WTC11 (cell line): ENCODE measurements at regions not wholly inside any gene's neighbourhood (a gene's known extent, or its start where the extent isn't known, plus 50 kb on each side); places are given as distances from the start of the nearest gene placed in this dataset.

Experiments used
- ATAC-seq: fragments of 200-7000 bp; cut with Tn5 transposase; 2 replicates; pipeline ENCODE4 v1.10.0; 2021; ENCODE audit warnings: mild to moderate bottlenecking, moderate library complexity
- CTCF ChIA-PET: fragments of 300-600 bp; sonication (Branson Sonifier 250); formaldehyde crosslinking; loops from one replicate; lab custom pipeline; 2021; ENCODE audit warnings: antibody characterized with exemption; lab: Charles Lee
- POLR2A ChIA-PET: fragments of 350-600 bp; sonication (Branson Sonifier 250); formaldehyde crosslinking; loops from one replicate; lab custom pipeline; 2021; ENCODE audit warnings: antibody characterized with exemption; lab: Charles Lee
- DNase-seq: peaks from one replicate; pipeline ENCODE4 v3.0.0; 2021; ENCODE audit warnings: low spot score
- H3K27ac Mint-ChIP-seq: 2 replicates; pipeline ENCODE4 v1.8.0; 2021; ENCODE audit warnings: mixed read lengths
- H3K27me3 Mint-ChIP-seq: 2 replicates; pipeline ENCODE4 v1.8.0; 2021; ENCODE audit warnings: low read depth, mild to moderate bottlenecking, moderate library complexity, mixed read lengths
- H3K36me3 Mint-ChIP-seq: 2 replicates; pipeline ENCODE4 v1.8.0; 2021; ENCODE audit warnings: mixed read lengths
- H3K4me1 Mint-ChIP-seq: 2 replicates; pipeline ENCODE4 v1.8.0; 2022; ENCODE audit warnings: mixed read lengths
- H3K4me3 Mint-ChIP-seq: 2 replicates; pipeline ENCODE4 v1.8.0; 2021; ENCODE audit warnings: mild to moderate bottlenecking, moderate library complexity, mixed read lengths
- H3K9me3 Mint-ChIP-seq: 2 replicates; pipeline ENCODE4 v1.8.0; 2021; ENCODE audit warnings: mixed read lengths
- ATF2 ChIP-seq: sonication (generic); formaldehyde crosslinking; IDR thresholded peaks from 2 replicates; pipeline ENCODE4 v1.8.1; 2022; ENCODE audit warnings: low read depth, missing genetic modification reagents, borderline replicate concordance
- CREM ChIP-seq: sonication (generic); formaldehyde crosslinking; IDR thresholded peaks from 2 replicates; pipeline ENCODE4 v1.8.1; 2022; ENCODE audit warnings: mild to moderate bottlenecking, missing genetic modification reagents, moderate library complexity
- ETV6 ChIP-seq: sonication (generic); formaldehyde crosslinking; IDR thresholded peaks from 2 replicates; pipeline ENCODE4 v1.8.1; 2022; ENCODE audit warnings: mild to moderate bottlenecking, missing genetic modification reagents
- FOXJ3 ChIP-seq: sonication (generic); formaldehyde crosslinking; IDR thresholded peaks from 2 replicates; pipeline ENCODE4 v1.9.0; 2021; ENCODE audit warnings: missing genetic modification reagents, mild to moderate bottlenecking, borderline replicate concordance
- HMGA2 ChIP-seq: fragments of 250-450 bp; sonication (Bioruptor Pico); IDR thresholded peaks from 2 replicates; pipeline ENCODE4 v1.4.0; 2021; ENCODE audit warnings: mild to moderate bottlenecking, moderate library complexity
- KAT7 ChIP-seq: sonication (generic); formaldehyde crosslinking; IDR thresholded peaks from 2 replicates; pipeline ENCODE4 v1.8.1; 2023; ENCODE audit warnings: missing genetic modification reagents, mild to moderate bottlenecking, borderline replicate concordance
- NFATC4 ChIP-seq: fragments of 250-450 bp; sonication (Bioruptor Pico); IDR thresholded peaks from 2 replicates; pipeline ENCODE4 v1.9.0; 2021; ENCODE audit warnings: mild to moderate bottlenecking
- NFYB ChIP-seq: sonication (generic); formaldehyde crosslinking; conservative IDR thresholded peaks from 2 replicates; pipeline ENCODE4 v1.8.0; 2022; ENCODE audit warnings: low read depth, missing genetic modification reagents
- OVOL2 ChIP-seq: fragments of 250-450 bp; sonication (Bioruptor Pico); IDR thresholded peaks from 2 replicates; pipeline ENCODE4 v1.9.0; 2021; ENCODE audit warnings: mild to moderate bottlenecking, borderline replicate concordance
- SOX15 ChIP-seq: fragments of 250-450 bp; sonication (Bioruptor Pico); IDR thresholded peaks from 2 replicates; pipeline ENCODE4 v1.9.0; 2021; ENCODE audit warnings: mild to moderate bottlenecking
- TEAD4 ChIP-seq: sonication (generic); formaldehyde crosslinking; IDR thresholded peaks from 2 replicates; pipeline ENCODE4 v1.8.0; 2022; ENCODE audit warnings: mild to moderate bottlenecking, missing genetic modification reagents
- TP53 ChIP-seq: sonication (generic); formaldehyde crosslinking; IDR thresholded peaks from 2 replicates; pipeline ENCODE4 v1.8.1; 2023; ENCODE audit warnings: mild to moderate bottlenecking, missing genetic modification reagents
- ZBTB43 ChIP-seq: sonication (generic); formaldehyde crosslinking; IDR thresholded peaks from 2 replicates; pipeline ENCODE4 v1.8.1; 2023; ENCODE audit warnings: mild to moderate bottlenecking, missing genetic modification reagents
- ZNF121 ChIP-seq: sonication (generic); formaldehyde crosslinking; IDR thresholded peaks from 2 replicates; pipeline ENCODE4 v1.8.0; 2023; ENCODE audit warnings: missing genetic modification reagents
- ZNF219 ChIP-seq: sonication (generic); formaldehyde crosslinking; IDR thresholded peaks from 2 replicates; pipeline ENCODE4 v1.8.0; 2023; ENCODE audit warnings: missing genetic modification reagents, mild to moderate bottlenecking, borderline replicate concordance
- ZNF317 ChIP-seq: sonication (generic); formaldehyde crosslinking; IDR thresholded peaks from 2 replicates; pipeline ENCODE4 v1.8.1; 2023; ENCODE audit warnings: low read depth, mild to moderate bottlenecking, moderate library complexity, missing genetic modification reagents, borderline replicate concordance
- ZNF423 ChIP-seq: fragments of 250-450 bp; sonication (Bioruptor Pico); IDR thresholded peaks from 2 replicates; pipeline ENCODE4 v2.1.2; 2022; ENCODE audit warnings: mild to moderate bottlenecking, moderate library complexity
- TF ChIP-seq, protein P1 (sequence below): fragments of 200-600 bp; IDR thresholded peaks from 2 replicates; pipeline ENCODE4 v1.8.0; 2022; ENCODE audit warnings: antibody characterized with exemption
- TF ChIP-seq, protein P2 (sequence below): sonication (generic); formaldehyde crosslinking; IDR thresholded peaks from 2 replicates; pipeline ENCODE4 v1.8.1; 2023; ENCODE audit warnings: mild to moderate bottlenecking, missing genetic modification reagents
- TF ChIP-seq, protein P3 (sequence below): sonication (generic); formaldehyde crosslinking; IDR thresholded peaks from 2 replicates; pipeline ENCODE4 v1.8.1; 2023; ENCODE audit warnings: mild to moderate bottlenecking, missing genetic modification reagents, moderate library complexity
- TF ChIP-seq, protein P4 (sequence below): sonication (generic); formaldehyde crosslinking; IDR thresholded peaks from 2 replicates; pipeline ENCODE4 v1.8.1; 2022; ENCODE audit warnings: low read depth, mild to moderate bottlenecking, moderate library complexity, missing genetic modification reagents, borderline replicate concordance
- TF ChIP-seq, protein P5 (sequence below): sonication (generic); formaldehyde crosslinking; IDR thresholded peaks from 2 replicates; pipeline ENCODE4 v1.8.0; 2022; ENCODE audit warnings: mild to moderate bottlenecking, missing genetic modification reagents
- TF ChIP-seq, protein P6 (sequence below): sonication (generic); formaldehyde crosslinking; conservative IDR thresholded peaks from 2 replicates; pipeline ENCODE4 v1.8.1; 2022; ENCODE audit warnings: mild to moderate bottlenecking, missing genetic modification reagents
- TF ChIP-seq, protein P7 (sequence below): fragments of 250-450 bp; sonication (Bioruptor Pico); IDR thresholded peaks from 2 replicates; pipeline ENCODE4 v1.9.0; 2021; ENCODE audit warnings: moderate library complexity, mild to moderate bottlenecking, inconsistent platforms, borderline replicate concordance

GRCh38 chr3:105130911-105131310 is 235.8 kb upstream of the ALCAM start:
- peaks cover 8% of the 10 kb centered on the region for H3K4me1 Mint-ChIP-seq
- TF ChIP-seq KAT7 (CRISPR knock-in tag), result no peak
- no peak for TF ChIP-seq ZBTB43 (CRISPR knock-in tag)
- TF ChIP-seq, protein P1, sequence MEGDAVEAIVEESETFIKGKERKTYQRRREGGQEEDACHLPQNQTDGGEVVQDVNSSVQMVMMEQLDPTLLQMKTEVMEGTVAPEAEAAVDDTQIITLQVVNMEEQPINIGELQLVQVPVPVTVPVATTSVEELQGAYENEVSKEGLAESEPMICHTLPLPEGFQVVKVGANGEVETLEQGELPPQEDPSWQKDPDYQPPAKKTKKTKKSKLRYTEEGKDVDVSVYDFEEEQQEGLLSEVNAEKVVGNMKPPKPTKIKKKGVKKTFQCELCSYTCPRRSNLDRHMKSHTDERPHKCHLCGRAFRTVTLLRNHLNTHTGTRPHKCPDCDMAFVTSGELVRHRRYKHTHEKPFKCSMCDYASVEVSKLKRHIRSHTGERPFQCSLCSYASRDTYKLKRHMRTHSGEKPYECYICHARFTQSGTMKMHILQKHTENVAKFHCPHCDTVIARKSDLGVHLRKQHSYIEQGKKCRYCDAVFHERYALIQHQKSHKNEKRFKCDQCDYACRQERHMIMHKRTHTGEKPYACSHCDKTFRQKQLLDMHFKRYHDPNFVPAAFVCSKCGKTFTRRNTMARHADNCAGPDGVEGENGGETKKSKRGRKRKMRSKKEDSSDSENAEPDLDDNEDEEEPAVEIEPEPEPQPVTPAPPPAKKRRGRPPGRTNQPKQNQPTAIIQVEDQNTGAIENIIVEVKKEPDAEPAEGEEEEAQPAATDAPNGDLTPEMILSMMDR, result no peak
- no peak for TF ChIP-seq ATF2 (CRISPR knock-in tag)
- TF ChIP-seq NFYB, result no peak
- no peak for TF ChIP-seq FOXJ3 (CRISPR knock-in tag)
- TF ChIP-seq TEAD4, result no peak
- no peak for TF ChIP-seq TP53 (CRISPR knock-in tag)
- TF ChIP-seq HMGA2 (CRISPR knock-in tag), result no peak
- no peak for TF ChIP-seq ZNF317 (CRISPR knock-in tag)
- TF ChIP-seq, protein P2, sequence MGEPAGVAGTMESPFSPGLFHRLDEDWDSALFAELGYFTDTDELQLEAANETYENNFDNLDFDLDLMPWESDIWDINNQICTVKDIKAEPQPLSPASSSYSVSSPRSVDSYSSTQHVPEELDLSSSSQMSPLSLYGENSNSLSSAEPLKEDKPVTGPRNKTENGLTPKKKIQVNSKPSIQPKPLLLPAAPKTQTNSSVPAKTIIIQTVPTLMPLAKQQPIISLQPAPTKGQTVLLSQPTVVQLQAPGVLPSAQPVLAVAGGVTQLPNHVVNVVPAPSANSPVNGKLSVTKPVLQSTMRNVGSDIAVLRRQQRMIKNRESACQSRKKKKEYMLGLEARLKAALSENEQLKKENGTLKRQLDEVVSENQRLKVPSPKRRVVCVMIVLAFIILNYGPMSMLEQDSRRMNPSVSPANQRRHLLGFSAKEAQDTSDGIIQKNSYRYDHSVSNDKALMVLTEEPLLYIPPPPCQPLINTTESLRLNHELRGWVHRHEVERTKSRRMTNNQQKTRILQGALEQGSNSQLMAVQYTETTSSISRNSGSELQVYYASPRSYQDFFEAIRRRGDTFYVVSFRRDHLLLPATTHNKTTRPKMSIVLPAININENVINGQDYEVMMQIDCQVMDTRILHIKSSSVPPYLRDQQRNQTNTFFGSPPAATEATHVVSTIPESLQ (CRISPR knock-in tag), result no peak
- no peak for TF ChIP-seq SOX15 (CRISPR knock-in tag)
- TF ChIP-seq, protein P3, sequence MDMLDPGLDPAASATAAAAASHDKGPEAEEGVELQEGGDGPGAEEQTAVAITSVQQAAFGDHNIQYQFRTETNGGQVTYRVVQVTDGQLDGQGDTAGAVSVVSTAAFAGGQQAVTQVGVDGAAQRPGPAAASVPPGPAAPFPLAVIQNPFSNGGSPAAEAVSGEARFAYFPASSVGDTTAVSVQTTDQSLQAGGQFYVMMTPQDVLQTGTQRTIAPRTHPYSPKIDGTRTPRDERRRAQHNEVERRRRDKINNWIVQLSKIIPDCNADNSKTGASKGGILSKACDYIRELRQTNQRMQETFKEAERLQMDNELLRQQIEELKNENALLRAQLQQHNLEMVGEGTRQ, result no peak
- TF ChIP-seq, protein P4, sequence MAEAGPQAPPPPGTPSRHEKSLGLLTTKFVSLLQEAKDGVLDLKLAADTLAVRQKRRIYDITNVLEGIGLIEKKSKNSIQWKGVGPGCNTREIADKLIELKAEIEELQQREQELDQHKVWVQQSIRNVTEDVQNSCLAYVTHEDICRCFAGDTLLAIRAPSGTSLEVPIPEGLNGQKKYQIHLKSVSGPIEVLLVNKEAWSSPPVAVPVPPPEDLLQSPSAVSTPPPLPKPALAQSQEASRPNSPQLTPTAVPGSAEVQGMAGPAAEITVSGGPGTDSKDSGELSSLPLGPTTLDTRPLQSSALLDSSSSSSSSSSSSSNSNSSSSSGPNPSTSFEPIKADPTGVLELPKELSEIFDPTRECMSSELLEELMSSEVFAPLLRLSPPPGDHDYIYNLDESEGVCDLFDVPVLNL (CRISPR knock-in tag), result no peak
- TF ChIP-seq CREM (CRISPR knock-in tag), result no peak
- ATAC-seq, result no peak
- DNase-seq, result no peak
- ChIA-PET POLR2A (no interaction called here), CTCF (no interaction called here)
- H3K9me3 Mint-ChIP-seq, result peaks cover 46% of the 10 kb centered on the region
- H3K27me3 Mint-ChIP-seq, result no peaks in the 10 kb centered on the region
- no peak overlapping the region for H3K4me3 Mint-ChIP-seq
- no peak overlapping the region for H3K27ac Mint-ChIP-seq
- H3K36me3 Mint-ChIP-seq, result peaks cover 26% of the 10 kb centered on the region

- Mint-ChIP-seq H3K4me1 (peaks cover 8% of the 10 kb centered on the region), H3K4me3 (no peak overlapping the region), H3K9me3 (no peaks in the 10 kb centered on the region; the same call in 1 of the 2 replicates), H3K27ac (no peak overlapping the region), H3K27me3 (no peaks in the 10 kb centered on the region), H3K36me3 (no peaks in the 10 kb centered on the region)
- ChIA-PET CTCF (no interaction called here), POLR2A (no interaction called here)
- ATAC-seq (no peak), DNase-seq (no peak)
- TF ChIP-seq ZNF121 (no peak), KAT7 (CRISPR knock-in tag) (no peak), ZNF219 (CRISPR knock-in tag) (no peak), OVOL2 (no peak), ETV6 (CRISPR knock-in tag) (no peak), NFATC4 (CRISPR knock-in tag) (no peak), ZNF423 (no peak)
- TF ChIP-seq, protein P5, sequence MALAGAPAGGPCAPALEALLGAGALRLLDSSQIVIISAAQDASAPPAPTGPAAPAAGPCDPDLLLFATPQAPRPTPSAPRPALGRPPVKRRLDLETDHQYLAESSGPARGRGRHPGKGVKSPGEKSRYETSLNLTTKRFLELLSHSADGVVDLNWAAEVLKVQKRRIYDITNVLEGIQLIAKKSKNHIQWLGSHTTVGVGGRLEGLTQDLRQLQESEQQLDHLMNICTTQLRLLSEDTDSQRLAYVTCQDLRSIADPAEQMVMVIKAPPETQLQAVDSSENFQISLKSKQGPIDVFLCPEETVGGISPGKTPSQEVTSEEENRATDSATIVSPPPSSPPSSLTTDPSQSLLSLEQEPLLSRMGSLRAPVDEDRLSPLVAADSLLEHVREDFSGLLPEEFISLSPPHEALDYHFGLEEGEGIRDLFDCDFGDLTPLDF (CRISPR knock-in tag), result no peak
- TF ChIP-seq, protein P6, sequence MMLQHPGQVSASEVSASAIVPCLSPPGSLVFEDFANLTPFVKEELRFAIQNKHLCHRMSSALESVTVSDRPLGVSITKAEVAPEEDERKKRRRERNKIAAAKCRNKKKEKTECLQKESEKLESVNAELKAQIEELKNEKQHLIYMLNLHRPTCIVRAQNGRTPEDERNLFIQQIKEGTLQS (CRISPR knock-in tag), result no peak
- TF ChIP-seq, protein P7, sequence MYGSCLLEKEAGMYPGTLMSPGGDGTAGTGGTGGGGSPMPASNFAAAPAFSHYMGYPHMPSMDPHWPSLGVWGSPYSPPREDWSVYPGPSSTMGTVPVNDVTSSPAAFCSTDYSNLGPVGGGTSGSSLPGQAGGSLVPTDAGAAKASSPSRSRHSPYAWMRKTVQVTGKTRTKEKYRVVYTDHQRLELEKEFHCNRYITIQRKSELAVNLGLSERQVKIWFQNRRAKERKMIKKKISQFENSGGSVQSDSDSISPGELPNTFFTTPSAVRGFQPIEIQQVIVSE (CRISPR knock-in tag), result no peak
These were observed 228.8 kb upstream of the ALCAM start for GRCh38 chr3:105137911-105138310.
